Immature natural killer cell (primary cell): ENCODE measurements at regions not wholly inside any gene's neighbourhood (a gene's known extent, or its start where the extent isn't known, plus 50 kb on each side); places are given as distances from the start of the nearest gene placed in this dataset.
A peak's percentile ranks its signal among the peaks of the same experiment; 100 is the strongest.
"Not testable (repeated sequence)": the region's sequence is repeated elsewhere in the genome, so short reads cannot be mapped to it uniquely, and the experiment has no call there.

Experiments used
- DNase-seq, 3 donors: peaks; one replicate each; pipeline ENCODE4 v3.0.0; 2022; ENCODE audit warnings: mixed read lengths in 1 of 3
- H3K27ac Mint-ChIP-seq, 6 donors: one replicate each; pipeline ENCODE4 v1.8.0; 2020; ENCODE audit warnings: mixed read lengths in 6 of 6, mild to moderate bottlenecking in 5 of 6, inconsistent platforms in 4 of 6, moderate library complexity in 3 of 6
- H3K27me3 Mint-ChIP-seq, 3 donors: one replicate each; pipeline ENCODE4 v1.8.0; 2020 to 2021; ENCODE audit warnings: low read depth in 3 of 3, mild to moderate bottlenecking in 3 of 3, mixed read lengths in 3 of 3, moderate library complexity in 3 of 3, inconsistent platforms in 1 of 3
- H3K36me3 Mint-ChIP-seq, 3 donors: one replicate each; pipeline ENCODE4 v1.8.0; 2020; ENCODE audit warnings: mixed read lengths in 3 of 3, inconsistent platforms in 2 of 3, mild to moderate bottlenecking in 2 of 3
- H3K4me1 Mint-ChIP-seq, 2 donors: one replicate each; pipeline ENCODE4 v1.8.0; 2020; ENCODE audit warnings: inconsistent platforms in 2 of 2, mild to moderate bottlenecking in 2 of 2, mixed read lengths in 2 of 2, moderate library complexity in 1 of 2
- H3K4me3 Mint-ChIP-seq, 5 donors: one replicate each; pipeline ENCODE4 v1.8.0; 2020; ENCODE audit warnings: mild to moderate bottlenecking in 5 of 5, mixed read lengths in 5 of 5, inconsistent platforms in 3 of 5, moderate library complexity in 3 of 5
- H3K9me3 Mint-ChIP-seq, 6 donors: one replicate each; pipeline ENCODE4 v1.8.0; 2020; ENCODE audit warnings: mild to moderate bottlenecking in 6 of 6, mixed read lengths in 6 of 6, inconsistent platforms in 4 of 6, moderate library complexity in 3 of 6

DNA sequence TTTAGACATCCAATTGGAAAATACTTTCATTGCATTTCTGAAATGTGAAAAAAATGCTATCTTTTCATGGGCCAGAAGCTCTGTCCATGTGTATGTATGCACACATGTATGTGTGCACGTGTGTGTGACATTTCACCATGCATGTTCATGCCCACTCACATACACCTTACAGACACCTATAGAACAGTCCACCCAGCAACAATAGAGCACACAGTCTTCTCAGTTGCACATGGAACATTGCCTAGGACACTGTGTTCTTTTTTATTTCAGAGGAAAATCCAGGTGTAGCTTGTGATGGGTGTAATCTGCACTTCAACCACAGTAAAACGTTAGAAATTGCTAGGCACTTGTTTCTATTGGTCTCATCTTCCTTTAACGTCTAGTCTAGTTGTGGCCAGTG lies 114.8 kb upstream of the RGPD4 start:
- H3K36me3 Mint-ChIP-seq = no peaks in the 10 kb centered on the region
- peaks cover 0 to 2% (median 0%) of the 10 kb centered on the region in 3 donors for H3K27me3 Mint-ChIP-seq
- no peak overlapping the region for H3K27ac Mint-ChIP-seq
- H3K9me3 Mint-ChIP-seq = peaks cover 0 to 3% (median 0%) of the 10 kb centered on the region in 6 donors
- no peak for DNase-seq
- no peak overlapping the region for H3K4me3 Mint-ChIP-seq
- H3K4me1 Mint-ChIP-seq = peaks cover 5 to 8% of the 10 kb centered on the region in 2 donors

DNA sequence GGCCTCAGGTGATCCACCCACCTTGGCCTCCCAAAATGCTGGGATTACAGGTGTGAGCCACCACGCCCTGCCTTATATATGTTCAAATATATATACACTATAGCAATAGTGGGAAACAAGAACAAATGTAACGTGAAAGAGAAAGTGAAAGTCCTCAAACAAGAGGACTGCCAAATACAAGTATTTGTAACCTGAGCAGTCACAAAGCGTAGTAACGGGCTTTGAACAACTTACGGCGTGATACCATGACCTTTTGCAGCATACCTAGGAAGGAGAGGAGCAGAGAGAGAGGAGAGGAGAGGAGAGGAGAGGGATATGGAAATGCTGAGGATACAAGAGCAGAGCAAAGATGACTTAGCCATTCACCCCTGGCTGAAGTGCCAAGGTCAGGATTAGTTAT lies 113.8 kb upstream of the RGPD4 start:
- Mint-ChIP-seq H3K27me3 (peaks cover 2% of the 10 kb centered on the region in 3 donors), H3K27ac (peak overlapping the region; percentile 49 to 89 (median 74)), H3K9me3 (peaks cover 0 to 3% (median 0%) of the 10 kb centered on the region in 6 donors), H3K4me3 (peak overlapping the region; percentile 62 to 90 (median 76)), H3K36me3 (no peaks in the 10 kb centered on the region), H3K4me1 (peaks cover 5 to 8% of the 10 kb centered on the region in 2 donors)
- peak in 2 of 3 donors; percentile 1 to 15 for DNase-seq

DNA sequence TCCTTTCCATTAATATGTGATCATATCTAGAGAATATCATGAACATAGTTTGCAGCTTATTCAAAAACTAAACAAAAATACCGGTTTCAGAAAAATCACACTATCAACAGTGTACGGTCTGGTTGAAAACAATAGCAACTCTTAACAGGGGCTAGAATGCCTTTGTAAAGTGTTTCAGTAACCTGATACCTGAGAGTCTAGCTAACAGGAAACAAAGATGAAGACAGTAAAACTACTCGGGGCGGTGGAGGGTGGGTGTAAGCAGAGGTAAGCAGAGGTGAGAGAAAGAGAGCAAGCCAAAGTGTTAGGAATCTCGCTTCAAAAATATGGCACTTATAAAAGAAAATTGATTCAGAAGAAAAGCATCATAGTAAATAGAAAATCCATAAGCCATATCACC lies 109.0 kb upstream of the RGPD4 start:
- DNase-seq = no peak
- Mint-ChIP-seq H3K4me1 (peaks cover 5 to 7% of the 10 kb centered on the region in 2 donors), H3K4me3 (no peak overlapping the region), H3K27ac (no peak overlapping the region), H3K27me3 (peaks cover 2 to 3% (median 3%) of the 10 kb centered on the region in 3 donors), H3K36me3 (no peaks in the 10 kb centered on the region), H3K9me3 (peaks cover 0 to 4% (median 0%) of the 10 kb centered on the region in 6 donors)

DNA sequence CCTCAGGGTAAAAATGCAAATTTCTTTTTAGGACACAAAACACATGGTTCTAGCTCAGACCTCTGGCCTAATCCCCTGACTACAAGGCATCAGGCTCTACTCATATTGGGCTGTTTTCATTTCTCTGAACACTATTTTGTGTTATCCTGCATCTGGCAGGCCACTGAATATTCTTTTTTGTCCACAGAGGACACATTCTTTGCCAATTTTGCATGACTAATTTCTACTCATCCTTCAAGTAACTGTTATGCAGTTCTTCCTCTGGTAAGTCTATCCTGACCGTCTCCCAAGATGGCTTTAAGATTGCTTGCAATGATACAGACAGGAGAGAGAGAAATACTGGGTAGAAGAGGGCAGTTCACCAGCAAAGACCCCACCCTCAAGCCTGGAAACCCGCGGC lies 107.6 kb upstream of the RGPD4 start:
- no peak for DNase-seq
- peaks cover 2 to 3% (median 3%) of the 10 kb centered on the region in 3 donors for H3K27me3 Mint-ChIP-seq
- no peaks in the 10 kb centered on the region for H3K4me1 Mint-ChIP-seq
- H3K27ac Mint-ChIP-seq = no peak overlapping the region
- peaks cover 0 to 4% (median 0%) of the 10 kb centered on the region in 6 donors for H3K9me3 Mint-ChIP-seq
- H3K4me3 Mint-ChIP-seq = no peak overlapping the region
- H3K36me3 Mint-ChIP-seq = no peaks in the 10 kb centered on the region

DNA sequence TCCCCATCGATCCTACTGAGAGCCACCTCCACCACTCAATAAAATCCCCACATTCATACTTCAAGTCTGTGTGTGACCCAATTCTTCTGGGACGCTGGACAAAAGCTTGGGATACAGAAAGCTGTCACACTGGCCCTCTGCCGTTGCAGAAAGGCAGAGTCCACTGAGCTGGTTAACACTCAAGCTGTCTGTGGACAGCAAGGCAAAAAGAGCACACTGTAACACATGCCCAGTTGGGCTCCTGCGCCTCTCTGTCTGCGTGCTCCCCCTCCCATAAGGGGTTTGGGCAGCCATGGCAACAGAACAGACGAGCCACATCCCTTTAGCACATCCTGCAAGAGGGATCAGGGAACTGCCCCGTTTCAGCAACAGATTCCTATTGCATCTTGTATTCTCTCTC lies 106.9 kb upstream of the RGPD4 start:
- Mint-ChIP-seq H3K36me3 (no peaks in the 10 kb centered on the region), H3K27ac (no peak overlapping the region), H3K4me1 (no peaks in the 10 kb centered on the region), H3K9me3 (peaks cover 0 to 4% (median under 1%) of the 10 kb centered on the region in 6 donors), H3K27me3 (peaks cover 1 to 3% (median 2%) of the 10 kb centered on the region in 3 donors), H3K4me3 (no peak overlapping the region)
- DNase-seq = no peak

DNA sequence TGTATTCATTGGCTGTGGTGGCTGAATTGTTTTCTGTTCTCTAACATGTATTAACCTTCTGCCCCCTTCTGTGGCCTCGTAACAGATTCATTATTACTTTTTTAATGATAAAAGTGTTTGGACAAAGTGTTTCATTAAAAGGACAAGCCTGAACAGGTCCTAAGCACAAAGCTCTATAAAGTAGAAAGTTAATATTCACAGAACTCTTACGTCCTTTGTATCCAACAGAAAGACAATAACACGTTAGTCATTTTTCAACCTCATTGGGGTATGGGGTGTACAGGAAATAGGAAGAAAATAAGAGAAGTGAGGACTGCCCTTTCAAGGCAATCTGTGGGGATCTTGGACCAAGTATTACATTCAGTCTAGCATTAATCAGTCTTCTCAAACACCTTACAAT lies 105.5 kb upstream of the RGPD4 start:
- no peaks in the 10 kb centered on the region for H3K4me1 Mint-ChIP-seq
- no peak for DNase-seq
- no peak overlapping the region for H3K27ac Mint-ChIP-seq
- no peak overlapping the region for H3K4me3 Mint-ChIP-seq
- no peaks in the 10 kb centered on the region for H3K36me3 Mint-ChIP-seq
- H3K9me3 Mint-ChIP-seq = peaks cover 2 to 4% (median 3%) of the 10 kb centered on the region in 6 donors
- peaks cover 1 to 3% (median 2%) of the 10 kb centered on the region in 3 donors for H3K27me3 Mint-ChIP-seq

DNA sequence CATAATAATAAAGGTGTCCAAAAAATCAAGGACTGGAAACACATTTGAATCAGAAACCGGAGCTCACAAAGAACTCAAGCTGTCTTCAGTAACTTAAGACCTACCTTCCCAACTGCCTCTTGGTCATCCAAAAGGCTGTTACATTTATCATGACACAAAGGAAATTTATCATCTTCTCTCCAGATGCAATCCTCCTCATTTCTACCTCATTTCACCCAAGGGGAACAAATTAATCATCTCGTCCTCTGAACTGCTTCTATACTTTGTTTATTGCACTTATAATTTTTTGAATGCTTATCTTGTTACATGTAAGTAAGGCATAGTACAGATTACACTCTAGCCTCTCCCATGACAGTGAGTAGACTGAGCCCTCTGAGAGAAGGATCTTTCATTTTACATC lies 105.1 kb upstream of the RGPD4 start:
- no peak for DNase-seq
- peaks cover 1 to 4% (median 3%) of the 10 kb centered on the region in 3 donors for H3K27me3 Mint-ChIP-seq
- H3K36me3 Mint-ChIP-seq = no peaks in the 10 kb centered on the region
- H3K4me3 Mint-ChIP-seq = no peak overlapping the region
- peaks cover 2 to 5% (median 3%) of the 10 kb centered on the region in 6 donors for H3K9me3 Mint-ChIP-seq
- no peak overlapping the region for H3K27ac Mint-ChIP-seq
- H3K4me1 Mint-ChIP-seq = no peaks in the 10 kb centered on the region

DNA sequence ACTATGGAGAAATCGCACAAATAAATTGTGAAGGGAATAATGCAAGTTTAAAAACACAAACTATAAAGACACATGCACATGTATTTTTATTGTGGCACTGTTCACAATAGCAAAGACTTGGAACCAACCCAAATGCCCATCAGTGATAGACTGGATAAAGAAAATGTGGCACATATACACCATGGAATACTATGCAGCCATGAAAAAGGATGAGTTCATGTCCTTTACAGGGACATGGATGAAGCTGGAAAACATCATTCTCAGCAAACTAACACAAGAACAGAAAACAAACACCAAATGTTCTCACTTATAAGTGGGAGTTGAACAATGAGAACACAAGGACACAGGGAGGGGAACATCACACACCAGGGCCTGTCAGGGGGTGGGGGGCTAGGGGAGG lies 100.9 kb upstream of the RGPD4 start:
- H3K4me1 Mint-ChIP-seq, H3K9me3 Mint-ChIP-seq, DNase-seq, H3K4me3 Mint-ChIP-seq, H3K27ac Mint-ChIP-seq, H3K27me3 Mint-ChIP-seq, H3K36me3 Mint-ChIP-seq: not testable (repeated sequence)

DNA sequence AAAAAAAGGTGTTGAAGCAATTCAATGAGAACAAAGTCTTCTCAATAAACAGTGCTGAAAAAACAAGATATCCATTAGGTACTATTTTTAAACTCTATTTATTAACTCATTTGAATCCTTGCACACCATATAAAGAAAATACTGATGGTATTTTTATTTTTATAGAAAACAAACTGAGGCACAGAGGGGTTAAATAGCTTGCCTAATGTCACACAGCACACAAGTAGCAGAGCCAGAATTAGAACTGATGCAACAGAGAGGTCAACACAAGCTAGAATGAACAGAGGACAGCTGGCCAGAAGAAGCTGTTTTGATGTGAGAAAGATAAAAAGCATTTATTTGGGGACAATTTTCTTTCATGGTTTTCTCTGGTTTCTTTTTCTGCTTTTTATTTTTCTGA lies 99.4 kb upstream of the RGPD4 start:
- Mint-ChIP-seq H3K4me1 (peaks cover 9 to 14% of the 10 kb centered on the region in 2 donors), H3K4me3 (no peak overlapping the region)

DNA sequence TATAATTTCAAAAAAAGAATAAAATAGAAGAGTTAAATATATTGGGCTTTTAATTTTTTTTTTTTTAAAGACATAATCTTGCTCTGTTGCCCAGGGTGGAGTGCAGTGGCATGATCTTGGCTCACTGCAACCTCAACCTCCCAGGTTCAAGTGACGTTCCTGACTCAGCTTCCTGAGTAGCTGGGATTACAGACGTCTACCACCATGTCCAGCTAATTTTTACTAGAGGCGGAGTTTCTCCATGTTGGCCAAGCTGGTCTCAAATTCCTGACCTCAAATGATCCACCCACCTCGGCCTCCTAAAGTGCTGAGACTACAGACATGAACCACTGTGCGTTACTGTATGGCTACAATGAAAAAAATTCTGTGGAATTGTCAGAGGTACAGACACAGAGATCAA lies 98.1 kb upstream of the RGPD4 start:
- Mint-ChIP-seq H3K27ac (no peak overlapping the region), H3K36me3 (no peaks in the 10 kb centered on the region), H3K27me3 (peaks cover 0 to 2% (median 0%) of the 10 kb centered on the region in 3 donors), H3K4me3 (no peak overlapping the region), H3K4me1 (peaks cover 9 to 14% of the 10 kb centered on the region in 2 donors), H3K9me3 (peaks cover 0 to 5% (median 4%) of the 10 kb centered on the region in 6 donors)
- DNase-seq = no peak

More for the DNA sequence above, 99.4 kb upstream of the RGPD4 start:
- Mint-ChIP-seq H3K36me3 (no peaks in the 10 kb centered on the region), H3K9me3 (peaks cover 2 to 5% (median 4%) of the 10 kb centered on the region in 6 donors), H3K27me3 (peaks cover 0 to 2% (median 0%) of the 10 kb centered on the region in 3 donors), H3K27ac (no peak overlapping the region)
- no peak for DNase-seq

- Mint-ChIP-seq H3K36me3 (no peaks in the 10 kb centered on the region), H3K4me1 (peaks cover 9 to 14% of the 10 kb centered on the region in 2 donors), H3K9me3 (peaks cover 0 to 5% (median 3%) of the 10 kb centered on the region in 6 donors), H3K27me3 (peaks cover 0 to 2% (median 0%) of the 10 kb centered on the region in 3 donors), H3K27ac (no peak overlapping the region), H3K4me3 (no peak overlapping the region)
- DNase-seq = no peak
These were observed 97.3 kb upstream of the RGPD4 start for GRCh38 chr2:107729440-107729839.

- no peak overlapping the region for H3K4me3 Mint-ChIP-seq
- H3K36me3 Mint-ChIP-seq = no peaks in the 10 kb centered on the region
- no peak for DNase-seq
- H3K9me3 Mint-ChIP-seq = peaks cover 0 to 3% (median 2%) of the 10 kb centered on the region in 6 donors
- peaks cover 0 to 4% (median 0%) of the 10 kb centered on the region in 3 donors for H3K27me3 Mint-ChIP-seq
- peaks cover 9 to 14% of the 10 kb centered on the region in 2 donors for H3K4me1 Mint-ChIP-seq
- H3K27ac Mint-ChIP-seq = no peak overlapping the region
These were observed 95.8 kb upstream of the RGPD4 start for GRCh38 chr2:107730898-107731297.

DNA sequence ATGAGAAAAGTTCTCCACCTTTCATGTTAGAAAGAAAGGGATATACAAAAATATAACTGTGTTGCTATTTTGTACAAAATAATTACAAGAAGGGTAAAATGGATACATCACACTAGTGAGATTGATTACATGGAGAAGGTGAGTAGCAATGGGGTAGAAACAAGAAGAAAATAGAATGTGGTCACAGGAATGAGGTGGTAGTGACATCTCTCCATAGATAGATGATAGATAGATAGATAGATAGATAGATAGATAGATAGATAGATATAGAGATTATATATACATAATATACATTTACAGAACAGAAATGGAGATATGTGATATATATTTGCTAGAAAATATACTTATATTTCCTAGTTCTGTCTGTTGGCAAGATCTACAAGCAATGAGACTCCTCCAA lies 95.3 kb upstream of the RGPD4 start:
- peaks cover 0 to 2% (median 0%) of the 10 kb centered on the region in 3 donors for H3K27me3 Mint-ChIP-seq
- peaks cover 0 to 3% (median 0%) of the 10 kb centered on the region in 6 donors for H3K9me3 Mint-ChIP-seq
- no peaks in the 10 kb centered on the region for H3K36me3 Mint-ChIP-seq
- no peak overlapping the region for H3K27ac Mint-ChIP-seq
- H3K4me1 Mint-ChIP-seq = peaks cover 9 to 14% of the 10 kb centered on the region in 2 donors
- no peak overlapping the region for H3K4me3 Mint-ChIP-seq
- DNase-seq = no peak

GRCh38 chr2:107735201-107735600 lies 91.5 kb upstream of the RGPD4 start:
- no peaks in the 10 kb centered on the region for H3K36me3 Mint-ChIP-seq
- H3K27ac Mint-ChIP-seq = no peak overlapping the region
- peaks cover 0 to 3% (median 0%) of the 10 kb centered on the region in 6 donors for H3K9me3 Mint-ChIP-seq
- no peak for DNase-seq
- peaks cover 0 to 2% (median 2%) of the 10 kb centered on the region in 3 donors for H3K27me3 Mint-ChIP-seq
- H3K4me3 Mint-ChIP-seq = no peak overlapping the region
- peaks cover 21 to 24% of the 10 kb centered on the region in 2 donors for H3K4me1 Mint-ChIP-seq

DNA sequence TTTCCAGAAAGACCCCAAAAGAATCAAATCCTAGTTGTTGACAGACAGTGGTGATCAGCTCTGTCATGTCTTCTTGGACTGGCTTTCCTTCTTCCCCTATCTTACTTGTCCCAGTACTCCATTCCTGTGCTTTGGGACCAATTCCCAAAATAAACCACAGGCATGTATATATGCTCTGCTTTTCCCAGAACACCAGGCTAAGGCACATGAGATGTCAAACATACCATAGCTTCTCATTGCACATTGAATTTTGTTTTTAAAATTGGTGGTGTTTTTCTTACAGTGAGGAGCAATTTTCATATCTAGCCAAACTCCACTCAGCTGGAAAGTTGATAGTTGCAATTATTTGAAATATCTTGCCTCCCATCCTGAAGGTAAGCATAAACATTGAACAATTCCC lies 88.9 kb upstream of the RGPD4 start:
- no peak overlapping the region for H3K27ac Mint-ChIP-seq
- H3K4me3 Mint-ChIP-seq = no peak overlapping the region
- H3K27me3 Mint-ChIP-seq = peaks cover 0 to 2% (median 2%) of the 10 kb centered on the region in 3 donors
- no peaks in the 10 kb centered on the region for H3K36me3 Mint-ChIP-seq
- DNase-seq = no peak
- peaks cover 22 to 23% of the 10 kb centered on the region in 2 donors for H3K4me1 Mint-ChIP-seq
- peaks cover 0 to 3% (median 0%) of the 10 kb centered on the region in 6 donors for H3K9me3 Mint-ChIP-seq
